AG04449 (cell line): ENCODE measurements at regions not wholly inside any gene's neighbourhood (a gene's known extent, or its start where the extent isn't known, plus 50 kb on each side); places are given as distances from the start of the nearest gene placed in this dataset.

Experiments
- CTCF ChIA-PET: fragments of 350-600 bp; formaldehyde crosslinking; extraction: SDS; loops from one replicate; lab custom pipeline; 2021; ENCODE audit warnings: antibody characterized with exemption; lab: Yijun Ruan, JAX
- POLR2A ChIA-PET: fragments of 400-600, 350-600 bp; formaldehyde crosslinking; extraction: SDS; loops from one replicate; lab custom pipeline; 2020; ENCODE audit warnings: antibody characterized with exemption, inconsistent platforms; lab: Yijun Ruan, JAX
- DNase-seq: peaks from one replicate; pipeline ENCODE4 v3.0.0-alpha.2; 2010; ENCODE audit warnings: low read depth, low spot score
- H3K4me3 ChIP-seq: 2 replicates; pipeline ENCODE4 v1.5.1; 2011; ENCODE audit warnings: low read depth, mild to moderate bottlenecking, control low read depth, low read length
- TF ChIP-seq, protein P1 (sequence below): IDR thresholded peaks from one replicate; pipeline ENCODE4 v1.5.1; 2011; ENCODE audit warnings: mild to moderate bottlenecking, moderate library complexity, low read length, control low read depth, inconsistent platforms; ENCODE audit not compliant: insufficient read depth; ENCODE audit errors: missing control alignments

DNA sequence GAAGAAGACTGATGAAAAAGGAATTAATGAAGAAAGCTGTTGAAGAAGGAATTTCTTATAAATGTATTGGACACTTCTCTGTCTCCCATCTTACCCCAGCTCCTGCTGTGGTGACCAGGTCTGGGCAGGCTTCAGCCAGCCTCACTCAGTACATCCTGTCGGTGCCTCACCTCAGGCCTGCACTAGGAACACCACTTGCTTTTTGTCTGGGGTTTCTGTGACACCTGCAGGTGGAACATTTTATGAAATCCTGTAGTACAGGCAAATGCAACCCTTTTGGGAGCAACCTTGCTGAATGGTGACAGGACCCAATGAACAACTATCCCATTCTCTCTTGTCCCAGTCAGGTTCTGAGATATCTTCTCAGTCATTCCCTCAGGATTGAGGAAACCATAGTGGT is 129.7 kb downstream of the PRDM13 start:
- ChIA-PET POLR2A (no interaction called here), CTCF (interaction anchor here (0.6 to 2.0 kb wide), 2 partner anchors 9 to 303 kb away, joined by 3 to 8 read pairs; no protein-coding TSS in a partner anchor)
- TF ChIP-seq, protein P1, sequence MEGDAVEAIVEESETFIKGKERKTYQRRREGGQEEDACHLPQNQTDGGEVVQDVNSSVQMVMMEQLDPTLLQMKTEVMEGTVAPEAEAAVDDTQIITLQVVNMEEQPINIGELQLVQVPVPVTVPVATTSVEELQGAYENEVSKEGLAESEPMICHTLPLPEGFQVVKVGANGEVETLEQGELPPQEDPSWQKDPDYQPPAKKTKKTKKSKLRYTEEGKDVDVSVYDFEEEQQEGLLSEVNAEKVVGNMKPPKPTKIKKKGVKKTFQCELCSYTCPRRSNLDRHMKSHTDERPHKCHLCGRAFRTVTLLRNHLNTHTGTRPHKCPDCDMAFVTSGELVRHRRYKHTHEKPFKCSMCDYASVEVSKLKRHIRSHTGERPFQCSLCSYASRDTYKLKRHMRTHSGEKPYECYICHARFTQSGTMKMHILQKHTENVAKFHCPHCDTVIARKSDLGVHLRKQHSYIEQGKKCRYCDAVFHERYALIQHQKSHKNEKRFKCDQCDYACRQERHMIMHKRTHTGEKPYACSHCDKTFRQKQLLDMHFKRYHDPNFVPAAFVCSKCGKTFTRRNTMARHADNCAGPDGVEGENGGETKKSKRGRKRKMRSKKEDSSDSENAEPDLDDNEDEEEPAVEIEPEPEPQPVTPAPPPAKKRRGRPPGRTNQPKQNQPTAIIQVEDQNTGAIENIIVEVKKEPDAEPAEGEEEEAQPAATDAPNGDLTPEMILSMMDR, result no peak
- H3K4me3 ChIP-seq, result no peak overlapping the region
- DNase-seq, result no peak

DNA sequence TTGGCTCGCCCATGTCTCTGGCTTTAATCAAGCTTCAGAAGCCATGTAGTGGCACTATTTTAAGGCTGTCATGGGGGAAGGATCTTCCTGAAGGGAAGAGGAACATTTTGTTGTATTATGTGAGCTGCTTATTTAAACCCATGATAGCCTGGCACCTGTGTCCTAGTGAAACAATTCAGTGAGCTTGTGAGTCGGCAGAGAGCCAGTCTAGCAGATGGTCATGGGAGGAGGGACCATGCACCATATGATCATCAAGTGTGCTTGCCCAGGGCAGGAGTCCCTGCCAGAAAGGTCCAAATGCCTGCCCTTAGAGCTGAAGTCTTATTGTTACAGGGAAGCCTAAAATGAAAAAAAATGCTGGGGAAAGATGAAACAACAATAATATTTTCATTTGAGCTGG is 132.9 kb downstream of the PRDM13 start:
- no peak for DNase-seq
- ChIA-PET CTCF (interaction anchor here (1.3 kb wide), 1 partner anchor 9 kb away, joined by 6 read pairs; no protein-coding TSS in a partner anchor), POLR2A (no interaction called here)

DNA sequence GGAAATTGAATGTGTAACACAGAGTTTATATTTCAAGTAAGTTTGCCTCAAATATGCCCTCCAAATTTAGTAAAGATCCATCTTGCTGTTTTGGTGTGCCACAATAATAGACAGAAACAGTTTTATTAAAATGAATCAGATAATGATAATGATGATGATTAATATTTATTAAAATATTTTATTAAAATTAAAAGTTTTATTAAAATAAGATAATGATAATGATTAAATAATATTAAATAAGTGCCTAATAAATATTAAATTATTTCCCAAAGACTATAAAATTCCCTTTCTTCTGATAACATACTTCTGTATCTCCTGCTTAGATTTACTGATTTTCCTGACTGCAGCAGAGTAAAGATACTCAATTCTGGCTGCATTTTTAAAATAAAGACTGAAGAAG is 134.5 kb downstream of the PRDM13 start:
- DNase-seq, result no peak
- CTCF ChIA-PET, result interaction anchor here (1.2 kb wide), 1 partner anchor 136 kb away, joined by 3 read pairs; no protein-coding TSS in a partner anchor
- no peak overlapping the region for H3K4me3 ChIP-seq
- POLR2A ChIA-PET, result no interaction called here
- TF ChIP-seq, protein P1, result no peak

More for the DNA sequence above, 132.9 kb downstream of the PRDM13 start:
- TF ChIP-seq, protein P1, result no peak
- no peak overlapping the region for H3K4me3 ChIP-seq

DNA sequence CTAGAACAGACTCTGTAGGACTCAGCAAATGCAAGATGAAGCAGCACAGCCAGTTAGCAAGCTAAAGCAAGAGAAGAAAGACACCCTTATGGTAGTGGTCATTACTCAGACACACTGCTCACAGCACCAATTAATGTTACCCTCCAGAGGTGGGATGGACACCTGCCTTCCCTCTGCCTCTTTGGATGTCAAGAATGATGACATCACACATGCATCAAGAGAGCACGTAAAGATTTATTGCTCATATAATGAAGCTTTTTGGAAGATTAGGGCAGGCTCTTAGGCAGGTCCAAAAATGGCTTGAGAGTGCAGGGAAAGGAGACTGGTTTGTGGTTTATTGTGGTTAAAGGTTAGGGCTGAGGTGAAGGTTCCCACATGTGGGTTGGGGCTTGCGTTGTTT is 137.0 kb downstream of the PRDM13 start:
- DNase-seq, result no peak
- H3K4me3 ChIP-seq, result no peak overlapping the region
- TF ChIP-seq, protein P1, result no peak
- POLR2A ChIA-PET, result no interaction called here
- CTCF ChIA-PET, result interaction anchor here (0.5 kb wide), 1 partner anchor 269 kb away, joined by 3 read pairs; no protein-coding TSS in a partner anchor

DNA sequence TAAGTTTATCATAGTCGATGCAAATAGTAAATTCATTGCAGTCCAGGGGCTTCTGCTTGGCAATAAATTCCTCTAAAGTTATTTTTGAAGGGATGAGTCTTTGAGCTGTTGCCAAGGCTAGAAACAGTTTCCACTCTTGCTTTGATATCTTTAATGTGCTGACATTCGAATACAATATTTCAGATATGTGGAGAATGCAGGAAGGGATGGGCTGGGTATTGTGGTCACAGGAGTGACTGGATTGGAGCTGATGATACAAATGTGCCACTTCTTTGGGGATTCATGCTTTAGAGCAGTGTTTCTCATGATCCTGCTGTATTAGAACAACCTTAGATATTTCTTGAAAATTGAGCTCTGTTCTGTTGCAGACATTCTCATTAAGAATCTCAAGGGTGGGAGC is 139.0 kb downstream of the PRDM13 start:
- POLR2A ChIA-PET, result no interaction called here
- CTCF ChIA-PET, result interaction anchor here (0.5 to 3.5 kb wide), 25 partner anchors 10 to 1151 kb away, joined by 3 to 35 read pairs (median 4); no protein-coding TSS in a partner anchor
- no peak overlapping the region for H3K4me3 ChIP-seq
- DNase-seq, result no peak
- TF ChIP-seq, protein P1, result no peak

DNA sequence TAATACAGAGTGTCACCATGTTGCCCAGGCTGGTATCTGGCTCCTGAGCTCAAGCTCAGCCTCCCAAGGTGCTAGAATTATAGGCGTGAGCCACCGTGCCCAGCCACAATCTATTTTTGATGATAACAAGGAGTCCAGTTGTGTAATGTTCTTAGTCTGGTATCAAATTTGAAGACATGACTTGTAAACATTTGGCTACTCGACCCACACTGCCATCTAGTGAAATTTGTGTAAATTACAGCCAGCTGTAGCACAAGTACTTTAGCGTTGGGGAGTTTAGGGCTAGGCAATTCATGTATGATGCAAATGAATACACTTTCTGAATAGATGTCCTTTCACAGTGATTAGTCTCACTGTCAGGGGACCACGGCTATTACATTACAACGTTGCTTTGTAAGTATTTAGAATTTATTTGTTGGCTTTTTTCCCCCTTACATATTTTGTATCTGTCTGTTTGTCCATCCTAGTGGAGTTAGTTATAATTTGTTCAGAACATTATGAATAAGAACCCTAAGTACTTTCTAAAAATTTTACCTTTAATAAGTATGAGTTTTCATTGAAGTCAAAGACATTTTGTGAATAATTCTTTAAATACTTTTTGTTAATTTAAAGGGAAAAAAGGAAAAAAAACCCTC is 139.7 kb downstream of the PRDM13 start:
- peak; percentile 19 for DNase-seq
- H3K4me3 ChIP-seq, result no peak overlapping the region
- ChIA-PET CTCF (interaction anchor here (0.5 to 3.5 kb wide), 25 partner anchors 11 to 1151 kb away, joined by 3 to 35 read pairs (median 4); no protein-coding TSS in a partner anchor), POLR2A (no interaction called here)
- TF ChIP-seq, protein P1, result peak; percentile 74
